WTC11 (cell line): ENCODE measurements at regions not wholly inside any gene's neighbourhood (a gene's known extent, or its start where the extent isn't known, plus 50 kb on each side); places are given as distances from the start of the nearest gene placed in this dataset.

Experiments
- ATAC-seq: fragments of 200-7000 bp; cut with Tn5 transposase; 2 replicates; pipeline ENCODE4 v1.10.0; 2021; ENCODE audit warnings: mild to moderate bottlenecking, moderate library complexity
- CTCF ChIA-PET: fragments of 300-600 bp; sonication (Branson Sonifier 250); formaldehyde crosslinking; loops from one replicate; lab custom pipeline; 2021; ENCODE audit warnings: antibody characterized with exemption; lab: Charles Lee
- POLR2A ChIA-PET: fragments of 350-600 bp; sonication (Branson Sonifier 250); formaldehyde crosslinking; loops from one replicate; lab custom pipeline; 2021; ENCODE audit warnings: antibody characterized with exemption; lab: Charles Lee
- DNase-seq: peaks from one replicate; pipeline ENCODE4 v3.0.0; 2021; ENCODE audit warnings: low spot score
- H3K27ac Mint-ChIP-seq: 2 replicates; pipeline ENCODE4 v1.8.0; 2021; ENCODE audit warnings: mixed read lengths
- H3K27me3 Mint-ChIP-seq: 2 replicates; pipeline ENCODE4 v1.8.0; 2021; ENCODE audit warnings: low read depth, mild to moderate bottlenecking, moderate library complexity, mixed read lengths
- H3K36me3 Mint-ChIP-seq: 2 replicates; pipeline ENCODE4 v1.8.0; 2021; ENCODE audit warnings: mixed read lengths
- H3K4me1 Mint-ChIP-seq: 2 replicates; pipeline ENCODE4 v1.8.0; 2022; ENCODE audit warnings: mixed read lengths
- H3K4me3 Mint-ChIP-seq: 2 replicates; pipeline ENCODE4 v1.8.0; 2021; ENCODE audit warnings: mild to moderate bottlenecking, moderate library complexity, mixed read lengths
- H3K9me3 Mint-ChIP-seq: 2 replicates; pipeline ENCODE4 v1.8.0; 2021; ENCODE audit warnings: mixed read lengths
- AR ChIP-seq: fragments of 250-450 bp; sonication (Bioruptor Pico); IDR thresholded peaks from 2 replicates; pipeline ENCODE4 v1.9.0; 2021; ENCODE audit warnings: mild to moderate bottlenecking
- CTCF ChIP-seq: fragments of 200-600 bp; IDR thresholded peaks from 2 replicates; pipeline ENCODE4 v1.8.0; 2022; ENCODE audit warnings: antibody characterized with exemption
- E2F1 ChIP-seq: sonication (generic); formaldehyde crosslinking; IDR thresholded peaks from 2 replicates; pipeline ENCODE4 v1.8.0; 2022; ENCODE audit warnings: mild to moderate bottlenecking, missing genetic modification reagents
- E2F5 ChIP-seq: sonication (generic); formaldehyde crosslinking; IDR thresholded peaks from 2 replicates; pipeline ENCODE4 v1.8.1; 2022; ENCODE audit warnings: mild to moderate bottlenecking, moderate library complexity, missing genetic modification reagents
- ESRRA ChIP-seq: sonication (generic); formaldehyde crosslinking; IDR thresholded peaks from 2 replicates; pipeline ENCODE4 v1.8.1; 2022; ENCODE audit warnings: mild to moderate bottlenecking, missing genetic modification reagents, borderline replicate concordance
- FOXK1 ChIP-seq: sonication (generic); formaldehyde crosslinking; IDR thresholded peaks from 2 replicates; pipeline ENCODE4 v1.8.0; 2022; ENCODE audit warnings: mild to moderate bottlenecking, moderate library complexity, missing genetic modification reagents
- FOXP1 ChIP-seq: sonication (generic); formaldehyde crosslinking; IDR thresholded peaks from 2 replicates; pipeline ENCODE4 v1.8.0; 2022; ENCODE audit warnings: missing genetic modification reagents, mild to moderate bottlenecking, moderate library complexity, borderline replicate concordance
- GRHL2 ChIP-seq: fragments of 250-450 bp; sonication (Bioruptor Pico); IDR thresholded peaks from 2 replicates; pipeline ENCODE4 v1.8.0; 2022; ENCODE audit warnings: mild to moderate bottlenecking, moderate library complexity; ENCODE audit not compliant: insufficient replicate concordance, severe bottlenecking
- JAZF1 ChIP-seq: fragments of 250-450 bp; sonication (Bioruptor Pico); IDR thresholded peaks from 2 replicates; pipeline ENCODE4 v1.9.0; 2021; ENCODE audit warnings: moderate library complexity, mild to moderate bottlenecking, inconsistent platforms
- MLX ChIP-seq: sonication (generic); formaldehyde crosslinking; IDR thresholded peaks from 2 replicates; pipeline ENCODE4 v1.8.1; 2023; ENCODE audit warnings: mild to moderate bottlenecking, missing genetic modification reagents, moderate library complexity
- MYBL2 ChIP-seq: sonication (generic); formaldehyde crosslinking; IDR thresholded peaks from 2 replicates; pipeline ENCODE4 v1.8.1; 2023; ENCODE audit warnings: mild to moderate bottlenecking, moderate library complexity, missing genetic modification reagents
- NFE2L1 ChIP-seq: sonication (generic); formaldehyde crosslinking; IDR thresholded peaks from 2 replicates; pipeline ENCODE4 v1.8.1; 2023; ENCODE audit warnings: missing genetic modification reagents
- NFYB ChIP-seq: sonication (generic); formaldehyde crosslinking; conservative IDR thresholded peaks from 2 replicates; pipeline ENCODE4 v1.8.0; 2022; ENCODE audit warnings: low read depth, missing genetic modification reagents
- NR2C2 ChIP-seq: sonication (generic); formaldehyde crosslinking; IDR thresholded peaks from 2 replicates; pipeline ENCODE4 v1.8.0; 2022; ENCODE audit warnings: mild to moderate bottlenecking, missing genetic modification reagents
- OVOL2 ChIP-seq: fragments of 250-450 bp; sonication (Bioruptor Pico); IDR thresholded peaks from 2 replicates; pipeline ENCODE4 v1.9.0; 2021; ENCODE audit warnings: mild to moderate bottlenecking, borderline replicate concordance
- RELA ChIP-seq: sonication (generic); formaldehyde crosslinking; IDR thresholded peaks from 2 replicates; pipeline ENCODE4 v1.8.1; 2022; ENCODE audit warnings: missing genetic modification reagents, mild to moderate bottlenecking, borderline replicate concordance
- TEAD1 ChIP-seq: sonication (generic); formaldehyde crosslinking; IDR thresholded peaks from 2 replicates; pipeline ENCODE4 v1.8.0; 2022; ENCODE audit warnings: mild to moderate bottlenecking, missing genetic modification reagents
- USF1 ChIP-seq: sonication (generic); formaldehyde crosslinking; IDR thresholded peaks from 2 replicates; pipeline ENCODE4 v1.8.0; 2022; ENCODE audit warnings: mild to moderate bottlenecking, missing genetic modification reagents
- ZBTB21 ChIP-seq: sonication (generic); formaldehyde crosslinking; IDR thresholded peaks from 2 replicates; pipeline ENCODE4 v1.8.1; 2023; ENCODE audit warnings: mild to moderate bottlenecking, missing genetic modification reagents, borderline replicate concordance
- ZNF138 ChIP-seq: sonication (generic); formaldehyde crosslinking; conservative IDR thresholded peaks from 2 replicates; pipeline ENCODE4 v1.8.1; 2022; ENCODE audit warnings: mild to moderate bottlenecking, moderate library complexity, missing genetic modification reagents
- ZNF281 ChIP-seq: sonication (generic); formaldehyde crosslinking; IDR thresholded peaks from 2 replicates; pipeline ENCODE4 v1.8.0; 2023; ENCODE audit warnings: mild to moderate bottlenecking, missing genetic modification reagents
- ZNF416 ChIP-seq: fragments of 250-450 bp; sonication (Bioruptor Pico); IDR thresholded peaks from 2 replicates; pipeline ENCODE4 v1.9.0; 2021; ENCODE audit warnings: mild to moderate bottlenecking, inconsistent platforms
- ZNF671 ChIP-seq: fragments of 250-450 bp; sonication (Bioruptor Pico); IDR thresholded peaks from 2 replicates; pipeline ENCODE4 v1.8.0; 2021; ENCODE audit warnings: mild to moderate bottlenecking

GRCh38 chr5:145471831-145472612, 363.1 kb downstream of the PRELID2 start:
- ATAC-seq = peak; percentile 76
- H3K4me1 Mint-ChIP-seq = peaks cover 6% of the 10 kb centered on the region
- CTCF ChIA-PET = no interaction called here
- no peak for DNase-seq
- H3K27me3 Mint-ChIP-seq = no peaks in the 10 kb centered on the region
- TF ChIP-seq USF1 (CRISPR knock-in tag) (no peak), NR2C2 (CRISPR knock-in tag) (no peak), FOXP1 (CRISPR knock-in tag) (no peak), ESRRA (CRISPR knock-in tag) (no peak), AR (CRISPR knock-in tag) (no peak), MYBL2 (CRISPR knock-in tag) (no peak), E2F5 (CRISPR knock-in tag) (no peak), ZNF138 (CRISPR knock-in tag) (no peak)
- H3K36me3 Mint-ChIP-seq = no peaks in the 10 kb centered on the region
- POLR2A ChIA-PET = no interaction called here
- no peak overlapping the region for H3K27ac Mint-ChIP-seq
- no peak overlapping the region for H3K4me3 Mint-ChIP-seq
- no peaks in the 10 kb centered on the region for H3K9me3 Mint-ChIP-seq

- TF ChIP-seq NR2C2 (CRISPR knock-in tag) (no peak), TEAD1 (no peak), ZBTB21 (CRISPR knock-in tag) (no peak), ZNF416 (CRISPR knock-in tag) (no peak), FOXK1 (CRISPR knock-in tag) (no peak), USF1 (CRISPR knock-in tag) (no peak), CTCF (no peak), FOXP1 (CRISPR knock-in tag) (no peak), ZNF671 (CRISPR knock-in tag) (no peak), ZNF281 (no peak), MLX (CRISPR knock-in tag) (no peak), OVOL2 (CRISPR knock-in tag) (no peak), NFYB (no peak), RELA (CRISPR knock-in tag) (no peak), GRHL2 (CRISPR knock-in tag) (no peak), E2F1 (CRISPR knock-in tag) (no peak), JAZF1 (no peak), NFE2L1 (CRISPR knock-in tag) (no peak)
- ATAC-seq = no peak
- CTCF ChIA-PET = no interaction called here
- POLR2A ChIA-PET = no interaction called here
- Mint-ChIP-seq H3K9me3 (no peaks in the 10 kb centered on the region), H3K4me1 (peaks cover 6% of the 10 kb centered on the region), H3K4me3 (no peak overlapping the region), H3K36me3 (no peaks in the 10 kb centered on the region), H3K27me3 (no peaks in the 10 kb centered on the region), H3K27ac (no peak overlapping the region)
- no peak for DNase-seq
These were observed 364.1 kb downstream of the PRELID2 start for GRCh38 chr5:145471026-145471425.
